ENCODE measurements at regions not wholly inside any gene's neighbourhood (a gene's known extent, or its start where the extent isn't known, plus 50 kb on each side); places are given as distances from the start of the nearest gene placed in this dataset.

DNA sequence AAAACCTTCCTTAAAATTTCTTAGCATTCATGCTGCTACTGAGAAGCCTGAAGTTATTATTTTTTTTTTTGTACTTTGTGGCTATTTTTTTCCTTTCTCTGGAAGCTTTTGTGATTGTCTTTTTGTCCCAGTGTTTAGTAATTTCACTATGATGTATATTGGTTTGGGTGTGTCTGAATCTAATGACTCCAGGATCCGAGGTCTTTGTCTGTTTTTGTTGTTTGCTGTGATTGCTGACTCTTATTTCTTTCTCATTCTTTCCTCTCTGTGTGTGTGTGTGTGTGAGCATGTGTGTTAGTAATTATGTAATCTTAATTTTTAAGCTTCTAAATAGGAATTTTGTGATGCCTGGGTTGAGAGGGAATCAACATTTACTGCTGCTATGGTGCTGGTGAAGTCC, 152.0 kb downstream of the RAP2B start:
- no peak for DNase-seq (ENCODE audit: low read depth)

DNA sequence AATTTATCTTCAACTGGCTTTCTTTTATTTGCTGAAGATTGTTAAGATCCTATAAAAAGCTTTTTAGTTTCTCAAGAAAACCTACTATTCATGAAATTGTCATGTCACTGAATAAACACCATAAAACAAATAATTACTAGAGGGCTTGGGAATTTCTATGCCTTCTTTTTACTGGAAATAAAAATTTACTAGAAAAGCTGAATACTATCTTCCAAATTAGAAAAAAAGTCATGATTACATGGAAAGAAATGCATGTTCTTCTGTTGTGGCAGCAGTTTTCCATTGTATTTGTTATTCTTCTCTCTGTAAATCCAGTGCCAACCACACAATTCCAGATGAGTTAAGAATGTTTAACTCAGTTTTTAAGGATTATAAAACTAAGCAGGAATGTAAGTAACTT, 153.8 kb downstream of the RAP2B start:
- no peak for DNase-seq (ENCODE audit: low read depth)

DNA sequence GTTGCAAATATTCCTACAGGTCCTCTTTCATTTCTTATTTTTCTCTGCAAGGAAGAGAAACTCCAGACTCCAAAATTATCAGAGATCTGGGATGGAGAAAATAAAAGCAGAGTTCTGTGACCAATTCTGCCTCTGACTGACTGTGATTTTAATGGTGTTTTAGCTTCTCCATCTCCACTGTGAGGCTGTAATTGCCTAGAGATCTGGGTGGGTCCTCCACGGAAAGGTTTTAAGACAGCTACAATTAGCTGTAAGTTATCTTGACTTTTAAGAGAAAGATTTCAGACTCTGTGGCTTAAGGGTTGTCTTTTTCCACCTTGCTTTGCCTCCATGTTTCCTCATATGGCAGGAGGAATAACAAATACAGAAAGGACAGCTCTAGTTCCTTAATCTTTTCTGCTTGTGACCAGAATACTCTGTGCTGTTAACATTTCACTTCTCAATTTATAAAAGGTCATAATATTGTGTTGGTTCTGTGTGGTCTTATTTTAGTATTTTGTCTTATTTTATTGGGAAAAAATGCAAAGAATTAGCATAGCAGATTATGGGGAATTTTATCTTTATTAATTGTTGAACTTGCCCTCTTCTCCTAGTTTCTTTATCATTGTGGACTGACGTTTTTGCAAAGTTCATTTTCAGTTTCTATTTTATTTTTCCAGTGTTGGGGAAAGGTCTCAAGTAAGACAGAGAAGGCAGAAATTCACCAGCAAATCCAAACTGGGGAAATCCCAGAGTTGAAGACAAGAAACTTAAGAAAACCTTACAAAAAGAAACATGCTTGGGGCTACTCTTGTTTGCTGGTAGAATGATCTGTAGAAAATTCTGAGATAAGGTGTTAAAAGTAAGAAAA, 157.9 kb downstream of the RAP2B start:
- no peak for DNase-seq (ENCODE audit: low read depth)

DNA sequence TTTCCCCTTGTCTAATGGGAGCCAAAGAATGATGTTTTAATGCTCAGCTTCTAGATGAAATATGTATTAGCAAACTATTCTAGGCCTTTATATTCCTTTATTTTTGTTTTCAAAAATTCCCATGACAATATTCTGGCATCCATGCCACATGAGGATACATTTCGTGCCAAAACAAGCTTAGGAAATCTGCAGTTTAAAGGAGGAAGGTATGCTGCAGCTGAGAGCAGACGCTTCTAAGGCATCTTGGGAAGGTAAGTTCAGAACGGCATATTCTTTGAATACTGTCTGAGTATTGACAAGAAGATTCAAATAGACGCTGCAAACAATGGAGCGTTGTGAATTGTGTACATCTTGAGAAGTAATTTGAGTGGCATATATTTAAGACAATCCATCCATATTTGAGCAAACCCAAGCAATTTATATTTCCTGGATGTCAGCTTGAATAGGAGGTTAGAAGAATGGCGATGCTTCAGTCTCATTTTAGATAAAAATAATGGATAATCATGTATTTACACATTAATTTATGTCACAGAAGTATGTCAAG, 158.6 kb downstream of the RAP2B start:
- no peak for DNase-seq (ENCODE audit: low read depth)

DNA sequence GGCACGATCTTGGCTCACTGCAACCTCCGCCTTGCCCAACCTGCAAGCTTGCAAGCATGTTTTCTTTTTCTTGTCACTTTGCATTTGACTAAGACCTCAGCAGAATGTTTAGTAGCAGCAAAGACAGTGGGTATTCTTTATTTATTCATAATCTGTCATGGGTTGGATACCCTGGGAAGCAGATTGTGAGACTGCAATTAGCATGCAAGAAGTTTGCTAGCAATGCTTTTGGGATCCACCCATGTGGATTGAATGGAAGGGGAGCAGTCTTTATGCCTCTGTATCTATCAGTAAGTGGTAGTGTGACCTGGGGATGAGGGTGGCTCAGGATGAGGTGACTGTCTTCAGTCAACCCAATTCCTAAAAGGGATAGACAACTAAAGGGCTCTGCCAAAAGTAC, 166.7 kb downstream of the RAP2B start:
- no peak for DNase-seq (ENCODE audit: low read depth)

DNA sequence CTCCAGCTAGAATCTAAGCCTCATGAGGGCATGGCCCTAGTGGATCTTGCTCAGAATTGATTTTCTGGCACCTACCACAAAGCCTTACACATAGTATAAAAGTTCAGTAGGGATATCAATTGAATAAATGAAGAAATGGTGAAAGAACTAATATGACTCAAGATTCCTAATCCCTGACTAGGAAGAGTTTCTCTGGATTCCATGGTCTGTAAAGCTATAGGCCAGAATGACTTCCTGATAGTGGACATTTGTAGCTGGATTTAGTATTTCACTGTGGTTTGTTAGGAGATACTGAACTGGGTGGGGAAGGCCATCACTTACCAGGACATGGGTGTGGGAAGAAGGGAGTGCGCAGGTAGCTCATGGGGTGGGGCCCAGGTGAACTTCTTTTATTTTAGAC, 168.9 kb downstream of the RAP2B start:
- DNase-seq (ENCODE audit: low read depth), result no peak

DNA sequence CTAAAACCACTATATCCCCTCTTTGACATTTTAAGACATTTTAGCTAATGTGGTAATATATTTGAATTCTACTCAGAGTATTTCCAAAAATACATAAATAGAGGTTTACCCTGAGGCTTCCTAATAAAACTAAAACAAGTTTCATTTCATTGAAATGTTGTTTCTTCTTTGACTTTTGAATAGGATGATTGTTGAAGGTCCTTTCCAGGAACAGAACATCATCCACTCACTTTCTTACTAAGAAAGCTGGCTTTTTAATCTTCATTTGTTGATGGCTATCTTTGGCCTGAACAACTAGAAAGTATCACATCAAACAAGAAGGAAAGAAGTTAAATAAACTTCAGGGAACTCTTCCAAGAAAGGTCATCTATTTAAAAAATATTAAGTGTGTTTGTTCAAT, 169.7 kb downstream of the RAP2B start:
- no peak for DNase-seq (ENCODE audit: low read depth)

DNA sequence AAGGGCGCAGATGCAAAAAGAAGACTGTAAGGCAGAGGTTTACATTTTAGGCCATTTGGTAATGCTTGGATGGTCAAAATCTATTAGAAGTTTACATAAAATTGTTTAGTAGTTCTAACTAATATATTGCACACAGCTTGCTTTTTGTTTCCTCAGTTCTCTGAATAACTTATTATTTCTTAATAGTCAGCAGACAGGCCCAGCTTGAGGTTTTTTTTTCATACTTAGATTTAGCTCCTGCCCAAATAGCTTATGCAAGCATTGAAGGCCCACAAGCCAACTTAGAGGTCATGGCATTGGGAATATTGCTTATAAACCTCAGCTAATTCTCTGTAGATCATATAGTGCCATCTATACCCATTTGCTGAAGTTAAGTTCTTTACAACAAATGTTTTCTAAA, 172.5 kb downstream of the RAP2B start:
- no peak for DNase-seq (ENCODE audit: low read depth)

DNA sequence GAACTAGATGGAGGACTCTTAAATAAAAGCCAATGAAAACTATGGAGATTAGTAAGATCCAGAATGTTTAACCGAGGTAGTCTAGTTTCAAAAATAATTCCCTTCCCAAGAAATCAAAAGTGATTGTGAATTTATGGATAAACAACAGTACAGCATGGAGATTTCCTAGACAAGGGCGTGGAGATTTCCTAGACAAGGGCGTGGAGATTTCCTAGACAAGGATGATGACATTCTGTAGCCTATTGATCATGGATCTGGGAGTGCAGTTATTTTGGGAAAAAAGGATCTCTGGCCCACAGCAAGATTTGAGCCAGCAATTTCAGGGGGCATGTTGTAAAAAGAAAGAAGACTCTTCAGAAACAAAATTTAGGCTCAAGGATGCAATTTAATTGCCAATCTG, 175.3 kb downstream of the RAP2B start:
- DNase-seq (ENCODE audit: low read depth), result no peak

DNA sequence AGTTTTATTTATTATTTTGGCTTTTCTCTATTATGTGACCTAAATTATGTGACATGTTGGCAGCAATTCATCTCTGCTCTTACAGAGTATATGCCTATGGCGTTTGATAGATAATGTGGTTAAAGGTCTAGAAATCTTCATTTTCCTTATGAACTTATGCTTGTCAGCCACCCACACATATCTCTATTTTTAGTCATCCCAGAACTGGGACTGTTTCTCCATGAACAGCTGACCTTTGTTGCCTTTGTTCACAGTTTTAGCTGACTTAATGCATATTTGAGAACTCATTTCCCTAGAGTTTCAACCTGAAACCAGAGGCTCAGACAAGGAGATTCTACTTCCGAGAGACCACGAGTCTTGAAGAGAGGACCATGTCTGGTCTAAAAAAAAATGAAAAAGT, 176.5 kb downstream of the RAP2B start:
- no peak for DNase-seq (ENCODE audit: low read depth)

DNA sequence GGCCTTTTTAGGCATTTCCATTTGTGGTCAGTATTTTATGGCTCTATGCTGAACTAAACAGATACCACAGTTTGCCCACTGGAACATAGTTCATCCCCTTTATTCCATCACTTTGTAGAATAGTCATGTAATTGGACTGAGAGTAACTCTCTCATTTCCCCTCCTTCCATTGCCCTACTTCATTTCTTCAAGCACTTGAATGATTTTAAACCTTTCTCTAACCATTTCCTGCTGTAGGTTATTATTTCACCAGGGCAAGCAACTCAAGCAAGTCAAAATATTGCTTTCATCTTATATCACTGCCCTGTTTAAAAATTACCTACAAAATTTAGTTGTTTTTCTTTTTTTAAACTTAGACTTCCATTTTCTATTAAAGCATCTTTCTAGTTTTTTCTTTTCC, 177.0 kb downstream of the RAP2B start:
- DNase-seq (ENCODE audit: low read depth), result no peak

DNA sequence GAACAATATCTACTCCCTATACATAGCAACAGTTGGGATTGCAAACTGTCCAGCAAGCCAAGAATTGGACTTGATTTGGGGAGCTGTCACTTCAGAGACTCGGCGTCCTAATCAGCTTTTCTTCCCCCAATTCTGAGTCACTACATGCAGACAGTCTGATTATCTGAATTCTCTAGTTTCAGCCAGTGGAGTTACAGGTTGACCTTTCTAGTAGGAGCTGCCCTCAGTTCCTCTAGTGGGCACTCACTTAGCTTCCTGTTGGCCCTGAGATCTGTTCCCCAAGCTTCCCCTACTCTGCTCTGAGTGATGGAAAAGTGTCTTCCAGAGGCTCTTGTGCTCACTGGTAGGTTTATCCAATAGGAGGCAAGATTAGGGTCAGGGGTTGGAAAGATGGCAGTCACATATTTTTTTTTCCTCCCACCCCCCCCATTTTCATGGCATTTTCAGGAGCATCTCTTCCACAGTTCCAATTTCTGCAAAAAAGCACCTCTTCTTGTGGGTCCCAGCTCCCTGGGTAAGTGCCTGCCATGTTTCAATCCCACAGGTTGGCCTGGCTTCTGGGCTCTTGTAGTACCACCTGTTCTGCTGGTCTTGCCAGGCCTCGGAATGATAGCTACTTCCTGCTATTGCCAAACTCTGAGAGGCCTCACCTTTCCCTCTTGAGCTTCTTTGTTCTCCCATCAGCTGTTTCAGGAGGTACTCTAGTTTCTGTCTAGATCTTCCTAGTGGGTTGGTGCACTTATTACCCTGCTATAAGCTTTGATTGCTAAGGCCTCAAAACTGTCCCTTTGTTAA, 182.2 kb downstream of the RAP2B start:
- no peak for DNase-seq (ENCODE audit: low read depth)

DNA sequence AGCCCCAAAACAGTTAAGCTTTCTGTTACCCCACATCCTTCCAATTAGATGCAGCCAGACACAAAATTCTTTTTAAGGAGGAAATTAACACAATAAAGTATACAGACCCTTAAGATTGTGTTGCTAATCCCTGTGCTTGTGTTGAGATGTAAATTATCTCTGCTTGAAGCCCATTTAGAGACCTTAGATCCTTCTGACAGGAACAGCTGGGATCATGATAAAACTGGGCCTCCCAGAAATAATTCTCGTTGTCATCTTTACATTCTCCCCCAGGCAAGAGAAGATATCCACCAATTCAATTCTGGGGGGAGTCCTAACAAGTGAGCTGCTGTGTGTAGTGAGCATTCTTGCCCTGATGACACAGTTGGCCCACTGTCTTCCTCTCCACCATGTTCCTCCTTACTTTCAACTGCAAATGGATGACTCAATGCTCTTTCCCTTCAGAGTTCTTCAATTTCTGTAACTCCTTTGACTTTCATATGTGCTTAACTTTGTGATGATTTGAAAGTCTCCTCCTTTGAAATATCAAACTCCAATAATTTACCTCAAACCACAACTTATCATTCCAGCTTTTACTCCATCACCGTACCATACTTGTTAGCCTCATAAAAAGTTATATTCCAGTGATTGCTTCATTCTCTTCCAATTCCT, 186.6 kb downstream of the RAP2B start:
- no peak for DNase-seq (ENCODE audit: low read depth)

DNA sequence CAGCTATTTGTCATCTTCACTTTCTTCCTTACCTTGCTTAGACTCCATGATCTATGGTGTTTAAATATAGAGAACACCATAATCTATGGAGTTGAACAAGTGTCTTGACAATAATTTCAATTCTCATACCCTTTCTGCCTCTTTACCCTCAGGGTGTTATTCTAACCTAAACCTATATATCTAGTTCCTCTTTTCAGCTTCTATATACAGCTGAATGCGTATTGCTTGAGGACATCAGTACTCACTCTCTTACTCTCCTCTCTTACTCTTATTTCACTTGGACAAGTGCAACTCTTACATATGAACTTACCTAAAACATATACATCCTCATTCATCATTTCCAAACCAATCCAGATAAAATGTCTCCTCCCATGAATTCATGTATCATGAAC, 187.1 kb downstream of the RAP2B start:
- DNase-seq (ENCODE audit: low read depth), result no peak

DNA sequence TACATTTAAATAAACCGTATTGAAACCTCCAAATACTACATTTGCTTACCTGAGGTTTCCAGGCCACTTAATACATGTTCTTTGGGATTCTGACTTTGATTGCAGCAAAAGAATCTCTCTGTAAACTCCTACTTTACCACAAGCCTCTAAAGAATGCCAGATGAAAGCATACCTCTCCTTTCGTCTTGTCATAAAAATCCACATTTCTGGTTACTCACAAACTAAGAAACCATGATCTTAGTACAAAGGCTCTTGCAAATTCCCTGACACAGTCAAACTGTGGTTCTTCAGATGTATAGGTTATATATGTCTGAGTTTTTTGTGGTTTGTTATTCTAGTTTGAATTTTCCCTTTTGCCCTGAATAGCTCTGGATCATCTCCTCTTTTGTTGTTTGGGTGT, 188.4 kb downstream of the RAP2B start:
- DNase-seq (ENCODE audit: low read depth), result no peak

DNA sequence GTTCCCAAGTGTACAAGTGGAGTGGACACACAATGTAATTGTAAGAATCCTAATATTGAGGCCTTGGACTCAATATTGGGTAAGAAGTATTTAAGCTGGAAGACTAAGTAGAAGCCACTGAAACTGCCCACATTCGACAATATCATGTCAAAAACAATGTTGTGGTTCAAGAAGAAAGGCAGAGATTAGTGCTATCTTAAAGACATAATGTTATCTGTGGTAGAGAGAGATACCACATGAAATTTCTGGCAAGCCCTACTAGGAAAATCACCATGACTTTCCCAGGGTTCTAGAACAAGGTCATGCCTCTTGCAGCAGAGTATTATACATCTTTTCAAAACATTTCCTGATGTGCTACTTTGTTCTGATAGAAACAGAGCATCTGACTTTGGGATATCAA, 192.6 kb downstream of the RAP2B start:
- DNase-seq (ENCODE audit: low read depth), result no peak

DNA sequence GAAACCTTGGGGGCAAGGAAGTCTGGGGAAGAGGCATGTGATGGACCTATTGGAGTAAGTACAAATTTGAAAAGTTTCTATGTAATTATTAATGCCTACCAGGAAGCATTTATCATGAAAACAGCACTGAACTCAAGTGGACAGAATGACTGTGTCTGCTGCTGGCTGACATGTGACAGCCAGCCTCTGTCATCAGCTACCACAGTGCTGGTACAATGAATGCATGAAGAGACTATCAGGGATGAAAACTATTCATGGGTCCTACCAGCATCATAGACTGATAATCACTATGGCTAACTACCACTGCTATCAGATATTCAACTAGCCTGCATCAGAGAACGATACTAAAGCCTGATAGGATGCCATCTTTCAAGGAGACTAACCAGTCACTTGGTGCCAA, 193.5 kb downstream of the RAP2B start:
- DNase-seq (ENCODE audit: low read depth), result no peak

DNA sequence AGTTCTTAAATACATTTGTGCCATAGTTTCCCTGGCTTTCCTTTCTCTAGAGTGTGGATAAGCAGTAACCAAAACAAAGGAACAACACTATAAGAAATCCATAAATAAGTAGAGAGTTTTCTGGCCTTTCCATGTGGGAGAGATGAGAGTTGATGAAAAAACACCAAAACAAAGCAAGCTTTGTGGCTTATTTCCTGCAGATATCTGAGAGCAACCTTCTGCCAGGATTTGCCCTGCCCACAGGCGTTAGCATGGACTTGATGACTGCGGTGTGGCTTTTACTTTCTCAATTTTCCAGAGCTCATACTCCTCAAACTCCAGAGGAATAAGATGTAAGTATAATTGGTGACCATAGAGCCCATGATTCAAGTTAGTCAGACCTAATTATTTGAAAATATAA, 194.9 kb downstream of the RAP2B start:
- no peak for DNase-seq (ENCODE audit: low read depth)

DNA sequence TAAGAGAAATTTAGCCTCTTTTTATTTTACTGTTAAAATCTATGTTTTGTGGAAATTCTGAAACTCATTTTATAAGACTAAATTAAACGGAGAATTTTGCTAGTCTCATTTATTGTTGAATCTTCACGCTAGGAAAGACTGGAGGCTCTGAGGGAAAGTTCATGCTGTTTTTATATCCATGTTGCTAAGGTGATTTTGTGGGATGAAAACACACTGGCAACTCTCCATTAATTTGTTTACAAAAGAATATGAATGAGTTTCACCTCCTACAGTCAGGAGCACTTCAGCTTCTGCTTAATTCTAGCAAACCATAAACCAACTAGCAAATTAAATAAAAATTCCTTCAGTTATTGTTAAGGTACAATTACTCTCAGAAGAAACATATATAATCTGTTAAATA, 195.4 kb downstream of the RAP2B start:
- no peak for DNase-seq (ENCODE audit: low read depth)

DNA sequence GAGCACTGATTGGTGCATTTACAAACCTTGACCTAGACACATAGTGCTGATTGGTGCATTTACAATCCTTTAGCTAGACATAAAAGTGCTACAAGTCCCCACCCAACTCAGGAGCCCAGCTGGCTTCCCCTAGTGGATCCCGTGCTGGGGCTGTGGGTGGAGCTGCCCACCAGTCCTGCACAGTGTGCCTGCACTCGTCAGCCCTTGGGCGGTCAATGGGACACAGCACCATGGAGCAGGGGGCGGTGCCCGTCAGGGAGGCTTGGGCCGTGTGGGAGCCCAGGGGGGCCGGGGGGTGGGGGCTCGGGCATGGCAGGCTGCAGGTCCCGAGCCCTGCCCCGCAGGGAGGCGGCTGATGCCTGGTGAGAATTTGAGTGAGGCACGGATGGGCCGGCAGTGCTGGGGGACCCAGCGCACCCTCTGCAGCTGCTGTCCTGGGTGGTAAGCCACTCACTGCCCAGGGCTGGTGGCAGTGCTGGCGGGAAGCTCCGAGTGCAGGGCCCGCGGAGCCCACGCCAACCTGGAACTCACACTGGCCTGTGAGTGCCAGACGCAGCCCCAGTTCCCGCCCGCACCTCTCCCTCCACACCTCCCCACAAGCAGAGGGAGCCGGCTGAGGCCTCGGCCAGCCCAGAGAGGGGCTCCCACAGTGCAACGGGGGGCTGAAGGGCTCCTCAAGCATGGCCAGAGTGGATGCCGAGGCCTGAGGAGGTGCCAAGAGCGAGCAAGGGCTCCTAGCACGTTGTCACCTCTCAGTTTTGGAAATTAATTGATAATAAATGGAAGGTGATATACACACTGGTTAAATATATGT, 207.7 kb downstream of the RAP2B start:
- no peak for DNase-seq (ENCODE audit: low read depth)

DNA sequence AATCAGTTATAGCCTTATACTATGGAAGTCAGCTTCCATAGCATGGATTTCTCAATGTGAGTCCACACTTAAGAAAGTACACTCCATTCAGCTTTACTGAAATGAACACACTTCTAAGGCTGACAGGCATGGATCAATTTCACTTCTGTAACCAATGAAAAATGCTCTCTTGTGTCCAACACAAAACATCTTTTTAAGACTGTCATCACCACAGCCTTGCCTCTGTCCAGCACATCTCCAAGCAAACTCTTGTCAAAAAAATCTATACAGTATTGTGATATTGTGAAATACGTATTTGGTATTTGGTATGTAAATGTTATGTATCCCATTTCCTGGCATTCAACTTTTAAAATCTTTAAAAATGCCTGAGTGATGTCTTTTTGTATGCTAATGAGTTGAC, 208.7 kb downstream of the RAP2B start:
- no peak for DNase-seq (ENCODE audit: low read depth)

DNA sequence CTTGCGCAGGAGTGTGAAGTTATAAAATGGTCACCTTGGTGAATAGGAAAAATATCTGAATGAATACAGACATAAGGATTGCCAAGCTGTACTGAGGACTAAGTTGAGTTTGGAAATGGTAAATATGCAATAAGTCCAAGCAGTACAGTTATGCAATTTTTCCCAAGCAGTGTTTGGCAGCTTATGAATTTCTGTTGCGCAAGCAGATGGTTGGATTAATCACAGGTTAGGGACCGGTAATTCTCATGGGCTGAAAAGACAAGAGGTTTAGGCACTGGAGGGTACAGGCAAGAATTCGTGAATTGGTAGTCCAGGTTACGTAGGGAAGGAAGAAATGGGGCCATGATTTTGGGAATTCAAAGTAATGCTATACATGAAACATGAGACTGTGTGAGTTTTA, 210.3 kb downstream of the RAP2B start:
- DNase-seq (ENCODE audit: low read depth), result no peak
